DND-41 (cell line): ENCODE measurements at regions not wholly inside any gene's neighbourhood (a gene's known extent, or its start where the extent isn't known, plus 50 kb on each side); places are given as distances from the start of the nearest gene placed in this dataset.

Experiments
- ATAC-seq: fragments of 200-7000 bp; cut with Tn5 transposase; 3 replicates; pipeline ENCODE4 v1.9.1; 2021; ENCODE audit warnings: low read depth; ENCODE audit not compliant: insufficient read depth
- DNase-seq: peaks from one replicate; pipeline ENCODE4 v3.0.0-alpha.2; 2020
- H2AFZ ChIP-seq: 2 replicates; pipeline ENCODE4 v1.6.0; 2012; ENCODE audit warnings: low read depth, low read length
- H3K27ac ChIP-seq: 2 replicates; pipeline ENCODE4 v1.5.1; 2012; ENCODE audit warnings: low read length, inconsistent platforms
- H3K27me3 ChIP-seq: fragments of 200-600 bp; sonication (generic); 2 replicates; pipeline ENCODE4 v1.6.0; 2012; ENCODE audit warnings: low read length, mild to moderate bottlenecking, inconsistent platforms; ENCODE audit not compliant: insufficient read depth, poor library complexity
- H3K36me3 ChIP-seq: 2 replicates; pipeline ENCODE4 v1.5.1; 2012; ENCODE audit warnings: low read length, inconsistent platforms; ENCODE audit not compliant: insufficient read depth
- H3K4me1 ChIP-seq: 2 replicates; pipeline ENCODE4 v1.5.1; 2012; ENCODE audit warnings: mild to moderate bottlenecking, low read length; ENCODE audit not compliant: insufficient read depth
- H3K4me2 ChIP-seq: 2 replicates; pipeline ENCODE4 v1.6.0; 2012; ENCODE audit warnings: mild to moderate bottlenecking, moderate library complexity, low read length, inconsistent platforms; ENCODE audit not compliant: insufficient read depth
- H3K4me3 ChIP-seq, 2 experiments: fragments of 200-600 bp in 1 of 2; shearing (Covaris generic) in 1 of 2; 2 replicates each; pipeline ENCODE4 v1.5.1; 2012 to 2016; ENCODE audit warnings: inconsistent platforms in 2 of 2, low read length in 2 of 2, mild to moderate bottlenecking in 2 of 2, low read depth in 1 of 2, moderate library complexity in 1 of 2
- H3K79me2 ChIP-seq: 2 replicates; pipeline ENCODE4 v1.6.0; 2012; ENCODE audit warnings: low read length, inconsistent platforms; ENCODE audit not compliant: insufficient read depth
- H3K9ac ChIP-seq: 2 replicates; pipeline ENCODE4 v1.6.0; 2012; ENCODE audit warnings: low read depth, mild to moderate bottlenecking, inconsistent platforms, low read length, moderate library complexity
- H3K9me3 ChIP-seq: 2 replicates; pipeline ENCODE4 v1.5.1; 2012; ENCODE audit warnings: low read length, moderate library complexity, mild to moderate bottlenecking, inconsistent platforms; ENCODE audit not compliant: insufficient read depth, severe bottlenecking
- H4K20me1 ChIP-seq: 2 replicates; pipeline ENCODE4 v1.6.0; 2012; ENCODE audit warnings: low read length; ENCODE audit not compliant: insufficient read depth
- EZH2 ChIP-seq: IDR thresholded peaks from 3 replicates; pipeline ENCODE4 v1.6.1; 2012; ENCODE audit warnings: borderline replicate concordance, low read depth, mild to moderate bottlenecking, moderate library complexity, low read length, inconsistent platforms; ENCODE audit not compliant: severe bottlenecking
- TF ChIP-seq, protein P1 (sequence below): IDR thresholded peaks from 2 replicates; pipeline ENCODE4 v1.5.1; 2012; ENCODE audit warnings: borderline replicate concordance, low read length, moderate library complexity, mild to moderate bottlenecking; ENCODE audit not compliant: poor library complexity, severe bottlenecking; ENCODE audit errors: extremely low read depth

DNA sequence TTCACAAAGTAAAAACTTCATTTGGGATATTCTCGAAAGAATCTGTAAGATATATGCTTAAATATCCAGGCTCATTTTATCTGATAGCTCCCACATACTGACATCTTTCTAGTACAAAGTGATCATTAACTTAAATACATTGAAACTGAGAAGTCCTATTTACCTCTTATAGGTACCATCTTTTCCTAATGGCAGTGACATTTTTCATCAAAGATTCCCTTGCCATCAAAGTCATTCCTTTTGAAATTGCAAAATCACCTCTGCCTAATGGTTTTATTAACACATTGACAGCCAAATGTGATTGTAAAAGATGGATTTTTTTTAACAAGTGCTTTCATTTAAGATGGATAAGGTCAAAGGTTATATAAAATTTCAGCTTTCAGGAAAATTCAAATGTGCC, 346.6 kb downstream of the MFSD1 start:
- no peak for ATAC-seq
- DNase-seq: no peak
- Histone ChIP-seq H3K79me2 (no peaks in the 10 kb centered on the region), H3K4me2 (no peak overlapping the region), H3K4me1 (no peaks in the 10 kb centered on the region), H3K27ac (no peak overlapping the region), H2AFZ (no peak overlapping the region), H3K36me3 (no peaks in the 10 kb centered on the region), H3K9ac (no peak overlapping the region), H3K27me3 (no peaks in the 10 kb centered on the region), H3K4me3 (no peak overlapping the region), H3K9me3 (no peaks in the 10 kb centered on the region), H4K20me1 (no peaks in the 10 kb centered on the region)
- no peak for TF ChIP-seq EZH2
- TF ChIP-seq, protein P1, sequence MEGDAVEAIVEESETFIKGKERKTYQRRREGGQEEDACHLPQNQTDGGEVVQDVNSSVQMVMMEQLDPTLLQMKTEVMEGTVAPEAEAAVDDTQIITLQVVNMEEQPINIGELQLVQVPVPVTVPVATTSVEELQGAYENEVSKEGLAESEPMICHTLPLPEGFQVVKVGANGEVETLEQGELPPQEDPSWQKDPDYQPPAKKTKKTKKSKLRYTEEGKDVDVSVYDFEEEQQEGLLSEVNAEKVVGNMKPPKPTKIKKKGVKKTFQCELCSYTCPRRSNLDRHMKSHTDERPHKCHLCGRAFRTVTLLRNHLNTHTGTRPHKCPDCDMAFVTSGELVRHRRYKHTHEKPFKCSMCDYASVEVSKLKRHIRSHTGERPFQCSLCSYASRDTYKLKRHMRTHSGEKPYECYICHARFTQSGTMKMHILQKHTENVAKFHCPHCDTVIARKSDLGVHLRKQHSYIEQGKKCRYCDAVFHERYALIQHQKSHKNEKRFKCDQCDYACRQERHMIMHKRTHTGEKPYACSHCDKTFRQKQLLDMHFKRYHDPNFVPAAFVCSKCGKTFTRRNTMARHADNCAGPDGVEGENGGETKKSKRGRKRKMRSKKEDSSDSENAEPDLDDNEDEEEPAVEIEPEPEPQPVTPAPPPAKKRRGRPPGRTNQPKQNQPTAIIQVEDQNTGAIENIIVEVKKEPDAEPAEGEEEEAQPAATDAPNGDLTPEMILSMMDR: no peak

DNA sequence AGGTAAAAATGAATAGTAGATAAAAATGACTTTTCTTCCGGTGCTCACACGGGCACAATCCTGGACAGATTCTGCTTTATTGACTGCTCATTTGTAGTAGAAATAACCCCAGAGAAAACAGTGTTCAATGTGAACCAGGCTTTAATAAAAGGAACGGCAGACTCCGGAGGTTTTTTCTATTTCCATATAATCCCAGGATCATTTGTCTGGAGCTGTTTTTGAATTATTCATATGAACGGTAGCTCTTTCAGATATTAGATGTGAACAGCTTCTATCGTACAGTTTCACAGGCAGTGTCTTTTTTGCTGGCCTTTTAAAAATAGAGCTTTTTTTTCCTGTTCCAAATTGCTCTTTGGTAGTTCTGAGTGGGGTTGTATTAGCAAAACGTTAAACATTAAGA, 347.3 kb downstream of the MFSD1 start:
- TF ChIP-seq EZH2: no peak
- TF ChIP-seq, protein P1: no peak
- no peak for ATAC-seq
- no peak overlapping the region for H3K9ac ChIP-seq
- no peaks in the 10 kb centered on the region for H3K27me3 ChIP-seq
- H3K79me2 ChIP-seq: no peaks in the 10 kb centered on the region
- H2AFZ ChIP-seq: no peak overlapping the region
- no peak overlapping the region for H3K4me2 ChIP-seq
- H3K4me1 ChIP-seq: no peaks in the 10 kb centered on the region
- DNase-seq: no peak
- no peaks in the 10 kb centered on the region for H4K20me1 ChIP-seq
- no peak overlapping the region for H3K27ac ChIP-seq
- H3K9me3 ChIP-seq: no peaks in the 10 kb centered on the region
- H3K4me3 ChIP-seq: no peak overlapping the region
- H3K36me3 ChIP-seq: no peaks in the 10 kb centered on the region

DNA sequence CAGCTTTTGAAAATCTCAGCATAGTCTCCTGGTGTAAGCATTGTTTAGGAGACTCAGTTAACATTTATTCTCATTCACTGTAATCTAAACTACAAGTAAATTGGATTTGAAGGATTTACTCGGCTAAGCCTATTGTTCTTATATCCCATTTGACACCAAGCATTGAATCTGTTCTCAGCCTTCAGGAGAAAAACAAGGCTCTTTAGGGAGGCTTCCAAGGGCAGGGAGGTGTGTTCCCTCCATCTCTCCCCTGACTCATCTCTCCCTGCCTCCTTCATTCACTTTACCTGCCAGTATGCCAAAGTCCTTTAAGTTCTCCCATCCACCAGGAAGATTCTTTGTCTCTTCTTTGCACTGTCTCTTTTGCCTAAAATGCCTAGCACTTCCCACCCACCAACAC, 347.8 kb downstream of the MFSD1 start:
- ATAC-seq (no peak), DNase-seq (no peak)
- no peak for TF ChIP-seq EZH2
- TF ChIP-seq, protein P1: no peak
- H3K4me2 ChIP-seq: no peak overlapping the region
- H3K79me2 ChIP-seq: no peaks in the 10 kb centered on the region
- no peaks in the 10 kb centered on the region for H3K9me3 ChIP-seq
- no peak overlapping the region for H3K4me3 ChIP-seq
- no peak overlapping the region for H3K9ac ChIP-seq
- no peaks in the 10 kb centered on the region for H3K36me3 ChIP-seq
- no peaks in the 10 kb centered on the region for H4K20me1 ChIP-seq
- no peak overlapping the region for H2AFZ ChIP-seq
- no peaks in the 10 kb centered on the region for H3K27me3 ChIP-seq
- H3K27ac ChIP-seq: no peak overlapping the region
- H3K4me1 ChIP-seq: no peaks in the 10 kb centered on the region

DNA sequence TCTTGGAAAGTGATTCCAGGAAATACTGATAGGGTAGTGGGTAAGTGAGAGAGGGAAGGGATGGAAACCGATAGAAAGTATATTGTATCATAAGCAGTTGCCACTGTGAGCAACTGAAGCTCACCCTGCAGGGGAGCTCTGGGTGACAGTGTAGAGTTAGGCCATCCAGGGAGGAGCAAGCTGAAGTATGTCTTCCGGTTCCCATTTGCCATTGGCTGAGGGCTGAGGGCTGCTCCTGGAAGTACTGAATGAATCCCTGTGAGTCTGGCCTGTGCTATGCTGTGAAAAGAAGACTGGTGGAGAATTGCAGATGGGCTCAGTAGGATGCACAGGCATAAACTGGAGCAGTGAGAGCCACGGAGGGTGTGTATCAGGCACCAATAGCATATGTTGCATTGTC, 348.3 kb downstream of the MFSD1 start:
- no peak overlapping the region for H2AFZ ChIP-seq
- DNase-seq: no peak
- no peaks in the 10 kb centered on the region for H3K27me3 ChIP-seq
- no peaks in the 10 kb centered on the region for H3K36me3 ChIP-seq
- H3K27ac ChIP-seq: no peak overlapping the region
- H3K4me1 ChIP-seq: no peaks in the 10 kb centered on the region
- H3K79me2 ChIP-seq: no peaks in the 10 kb centered on the region
- ATAC-seq: no peak
- H4K20me1 ChIP-seq: no peaks in the 10 kb centered on the region
- H3K9me3 ChIP-seq: no peaks in the 10 kb centered on the region
- H3K9ac ChIP-seq: no peak overlapping the region
- H3K4me3 ChIP-seq: no peak overlapping the region
- H3K4me2 ChIP-seq: no peak overlapping the region
- TF ChIP-seq EZH2: no peak
- TF ChIP-seq, protein P1: no peak
